H1 (cell line): ENCODE measurements at regions not wholly inside any gene's neighbourhood (a gene's known extent, or its start where the extent isn't known, plus 50 kb on each side); places are given as distances from the start of the nearest gene placed in this dataset.

ENCODE experiments used
- CTCF ChIA-PET: fragments of 300-600 bp; sonication (Branson Sonifier 250); formaldehyde crosslinking; loops from one replicate; lab custom pipeline; 2021; ENCODE audit not compliant: partially characterized antibody; lab: Charles Lee
- POLR2A ChIA-PET: fragments of 300-600 bp; sonication (Branson Sonifier 250); formaldehyde crosslinking; loops from one replicate; lab custom pipeline; 2021; ENCODE audit warnings: inconsistent platforms; ENCODE audit not compliant: partially characterized antibody; lab: Charles Lee
- DNase-seq, 2 experiments: peaks; one replicate each; pipeline versions ENCODE4 v3.0.0 to v3.0.0-alpha.2; 2010 to 2022; ENCODE audit warnings: low spot score in 2 of 2, low read depth in 1 of 2, mixed read lengths in 1 of 2
- FAIRE-seq: peaks from 2 replicates; lab custom pipeline; 2011; peaks lifted over from hg19 to GRCh38; lab: Jason Lieb, UNC
- H2AFZ ChIP-seq: 2 replicates; pipeline ENCODE4 v1.8.1; 2012; ENCODE audit warnings: low read length, inconsistent platforms
- H2AK5ac ChIP-seq: 2 replicates; pipeline ENCODE4 v1.6.1; 2013; ENCODE audit warnings: low read depth, low read length
- H2BK120ac ChIP-seq: replicated peaks from 2 replicates; pipeline ENCODE3; 2013; ENCODE audit warnings: low read depth, low read length, inconsistent platforms
- H2BK12ac ChIP-seq: 2 replicates; pipeline ENCODE4 v1.6.1; 2013; ENCODE audit warnings: low read depth, low read length
- H2BK15ac ChIP-seq: 2 replicates; pipeline ENCODE4 v1.6.1; 2013; ENCODE audit warnings: low read length
- H2BK20ac ChIP-seq: 2 replicates; pipeline ENCODE4 v1.6.1; 2013; ENCODE audit warnings: low read length
- H2BK5ac ChIP-seq: 2 replicates; pipeline ENCODE4 v1.6.1; 2013; ENCODE audit warnings: low read depth, low read length
- H3K14ac ChIP-seq: 2 replicates; pipeline ENCODE4 v1.6.1; 2013; ENCODE audit warnings: inconsistent platforms; ENCODE audit not compliant: insufficient read length
- H3K18ac ChIP-seq: 2 replicates; pipeline ENCODE4 v1.6.1; 2013; ENCODE audit warnings: low read length; ENCODE audit errors: extremely low read depth
- H3K23ac ChIP-seq: 2 replicates; pipeline ENCODE4 v1.6.1; 2013; ENCODE audit warnings: inconsistent platforms; ENCODE audit not compliant: insufficient read length
- H3K23me2 ChIP-seq: 2 replicates; pipeline ENCODE4 v1.6.1; 2013; ENCODE audit warnings: low read depth, low read length
- H3K27ac ChIP-seq: 2 replicates; pipeline ENCODE4 v1.6.1; 2011; ENCODE audit warnings: low read depth, low read length, inconsistent platforms
- H3K27me3 ChIP-seq, 4 experiments: replicated peaks in 1 of 4; 1 replicate in 1 of 4; 2 replicates in 3 of 4; pipeline versions ENCODE4 v1.6.1 to v1.8.1; 2011 to 2013; ENCODE audit warnings: low read length in 3 of 4, mild to moderate bottlenecking in 3 of 4, inconsistent platforms in 2 of 4, mixed read lengths in 2 of 4, moderate library complexity in 1 of 4; ENCODE audit not compliant: control insufficient read depth in 3 of 4, insufficient read depth in 3 of 4; ENCODE audit errors: extremely low read depth in 1 of 4
- H3K36me3 ChIP-seq, 4 experiments: 2 replicates each; pipeline versions ENCODE4 v1.6.1 to v1.8.1; 2011 to 2013; ENCODE audit warnings: mild to moderate bottlenecking in 4 of 4, low read length in 3 of 4, moderate library complexity in 2 of 4, control low read depth in 1 of 4, inconsistent platforms in 1 of 4; ENCODE audit not compliant: insufficient read depth in 4 of 4, control insufficient read depth in 2 of 4
- H3K4ac ChIP-seq: replicated peaks from 2 replicates; pipeline ENCODE3; 2013; ENCODE audit warnings: low read length, low read depth, mixed read lengths, inconsistent platforms; ENCODE audit not compliant: insufficient read length
- H3K4me1 ChIP-seq, 4 experiments: replicated peaks in 1 of 4; 1 replicate in 1 of 4; 2 replicates in 3 of 4; pipeline versions ENCODE4 v1.6.1 to v1.8.1; 2011 to 2013; ENCODE audit warnings: low read length in 3 of 4, inconsistent platforms in 2 of 4, mixed read lengths in 1 of 4; ENCODE audit not compliant: insufficient read depth in 4 of 4, control insufficient read depth in 3 of 4
- H3K4me2 ChIP-seq, 2 experiments: 2 replicates each; pipeline versions ENCODE4 v1.6.1 to v1.8.1; 2011 to 2013; ENCODE audit warnings: low read depth in 2 of 2, low read length in 2 of 2, control low read depth in 1 of 2, inconsistent platforms in 1 of 2, mild to moderate bottlenecking in 1 of 2; ENCODE audit not compliant: insufficient read depth in 1 of 2
- H3K4me3 ChIP-seq, 4 experiments: fragments of 200-600, 300-600 bp in 1 of 4; sonication (generic), shearing (Covaris generic), sonication (Bioruptor Twin) in 1 of 4; 2 replicates each; pipeline versions ENCODE4 v1.5.1 to v1.8.1; 2011 to 2016; ENCODE audit warnings: low read length in 4 of 4, low read depth in 3 of 4, control low read depth in 2 of 4, inconsistent platforms in 2 of 4, mild to moderate bottlenecking in 2 of 4, mixed read lengths in 1 of 4, moderate library complexity in 1 of 4; ENCODE audit not compliant: insufficient read depth in 2 of 4; ENCODE audit errors: extremely low read depth in 1 of 4
- H3K56ac ChIP-seq: replicated peaks from 2 replicates; pipeline ENCODE3; 2013; ENCODE audit warnings: low read depth, mild to moderate bottlenecking, mixed read lengths, low read length, inconsistent platforms; ENCODE audit not compliant: insufficient read length
- H3K79me1 ChIP-seq: 2 replicates; pipeline ENCODE4 v1.6.1; 2013; ENCODE audit warnings: low read depth, low read length, control low read depth
- H3K79me2 ChIP-seq, 2 experiments: 2 replicates each; pipeline versions ENCODE4 v1.6.1 to v1.8.1; 2012 to 2013; ENCODE audit warnings: low read length in 2 of 2, mild to moderate bottlenecking in 2 of 2, inconsistent platforms in 1 of 2; ENCODE audit not compliant: insufficient read depth in 2 of 2, control insufficient read depth in 1 of 2
- H3K9ac ChIP-seq, 4 experiments: replicated peaks in 1 of 4; 1 replicate in 1 of 4; 2 replicates in 3 of 4; pipeline versions ENCODE4 v1.6.1 to v1.8.1; 2011 to 2013; ENCODE audit warnings: low read depth in 3 of 4, low read length in 3 of 4, control low read depth in 2 of 4, mild to moderate bottlenecking in 2 of 4, moderate library complexity in 2 of 4, inconsistent platforms in 1 of 4; ENCODE audit errors: extremely low read depth in 1 of 4
- H3K9me3 ChIP-seq, 2 experiments: 2 replicates each; pipeline versions ENCODE4 v1.6.1 to v1.8.1; 2012 to 2013; ENCODE audit warnings: mild to moderate bottlenecking in 2 of 2, moderate library complexity in 2 of 2, control low read depth in 1 of 2, inconsistent platforms in 1 of 2, low read depth in 1 of 2, low read length in 1 of 2, mixed read lengths in 1 of 2; ENCODE audit not compliant: insufficient read depth in 2 of 2
- H4K20me1 ChIP-seq, 2 experiments: replicated peaks in 1 of 2; 2 replicates each; pipeline versions ENCODE3 to v1.8.1; 2011 to 2013; ENCODE audit warnings: inconsistent platforms in 2 of 2, low read length in 2 of 2, mild to moderate bottlenecking in 1 of 2; ENCODE audit not compliant: insufficient read depth in 2 of 2, control insufficient read depth in 1 of 2
- H4K5ac ChIP-seq: 2 replicates; pipeline ENCODE4 v1.6.1; 2013; ENCODE audit warnings: low read length, low read depth, mixed read lengths, inconsistent platforms; ENCODE audit not compliant: insufficient read length
- H4K8ac ChIP-seq: 2 replicates; pipeline ENCODE4 v1.8.0; 2013; ENCODE audit warnings: mild to moderate bottlenecking, moderate library complexity, low read length, inconsistent platforms; ENCODE audit not compliant: insufficient read depth; ENCODE audit errors: extremely low read depth
- H4K91ac ChIP-seq: replicated peaks from 2 replicates; pipeline ENCODE3; 2013; ENCODE audit warnings: low read length, mixed read lengths, inconsistent platforms; ENCODE audit not compliant: insufficient read length
- ATF3 ChIP-seq: IDR thresholded peaks from 2 replicates; pipeline ENCODE4 v1.6.1; 2011; ENCODE audit warnings: low read depth, mild to moderate bottlenecking, low read length; ENCODE audit not compliant: insufficient read depth
- CBX8 ChIP-seq: fragments of 300-800, 300-1000 bp; sonication (generic); IDR thresholded peaks from 2 replicates; pipeline ENCODE4 v1.7.1; 2016; ENCODE audit warnings: low read depth, low read length, borderline replicate concordance
- E2F6 ChIP-seq: IDR thresholded peaks from 2 replicates; pipeline ENCODE4 v1.6.1; 2012; ENCODE audit warnings: inconsistent platforms
- FOSL1 ChIP-seq: IDR thresholded peaks from 2 replicates; pipeline ENCODE4 v1.6.1; 2011; ENCODE audit warnings: mild to moderate bottlenecking, low read depth, low read length, moderate library complexity; ENCODE audit not compliant: insufficient read depth
- KDM1A ChIP-seq: fragments of 200-600, 300-600 bp; sonication (generic); IDR thresholded peaks from 2 replicates; pipeline ENCODE4 v1.7.1; 2016; ENCODE audit warnings: mild to moderate bottlenecking, low read length, borderline replicate concordance
- KDM4A ChIP-seq: IDR thresholded peaks from one replicate; pipeline ENCODE4 v1.7.1; 2012; ENCODE audit warnings: low read depth, mild to moderate bottlenecking, moderate library complexity, low read length, inconsistent platforms; ENCODE audit not compliant: severe bottlenecking
- KDM5A ChIP-seq: fragments of 200-600 bp; IDR thresholded peaks from 2 replicates; pipeline ENCODE4 v1.7.1; 2012; ENCODE audit warnings: mild to moderate bottlenecking, low read length, inconsistent platforms, mixed read lengths
- POU5F1 ChIP-seq: IDR thresholded peaks from 2 replicates; pipeline ENCODE4 v1.6.1; 2011; ENCODE audit warnings: low read depth, mild to moderate bottlenecking, low read length, moderate library complexity
- RBBP5 ChIP-seq: IDR thresholded peaks from 2 replicates; pipeline ENCODE4 v1.7.1; 2012; ENCODE audit warnings: low read depth, mild to moderate bottlenecking, inconsistent platforms, low read length, moderate library complexity, borderline replicate concordance
- RNF2 ChIP-seq: fragments of 200-900, 300-1000 bp; sonication (generic); IDR thresholded peaks from 2 replicates; pipeline ENCODE4 v1.7.1; 2016; ENCODE audit warnings: borderline replicate concordance, low read depth, mild to moderate bottlenecking, antibody characterized with exemption, low read length; ENCODE audit not compliant: poor library complexity, severe bottlenecking; ENCODE audit errors: missing control alignments
- SIN3A ChIP-seq, 2 experiments: IDR thresholded peaks in 1 of 2; conservative IDR thresholded peaks in 1 of 2; 2 replicates each; pipeline ENCODE4 v1.6.1; 2011 to 2012; ENCODE audit warnings: low read length in 2 of 2, improper control_type of control experiment in 1 of 2, low read depth in 1 of 2, mild to moderate bottlenecking in 1 of 2
- YY1 ChIP-seq: IDR thresholded peaks from 2 replicates; pipeline ENCODE4 v1.6.1; 2011; ENCODE audit warnings: low read depth, mild to moderate bottlenecking, low read length

GRCh38 chr21:27062443-27062842 lies 95.6 kb upstream of the ADAMTS5 start (continued):
- TF ChIP-seq ATF3, result no peak

- H3K4ac ChIP-seq, result no peak overlapping the region
- no peak overlapping the region for H4K5ac ChIP-seq
- H3K27me3 ChIP-seq, result no peaks in the 10 kb centered on the region
- H3K79me1 ChIP-seq, result no peaks in the 10 kb centered on the region
- H3K79me2 ChIP-seq, result no peaks in the 10 kb centered on the region
- no peaks in the 10 kb centered on the region for H3K9me3 ChIP-seq
- H3K18ac ChIP-seq, result no peak overlapping the region
- CTCF ChIA-PET, result no interaction called here
- no peaks in the 10 kb centered on the region for H3K4me1 ChIP-seq
- no peaks in the 10 kb centered on the region for H3K36me3 ChIP-seq
- no peak overlapping the region for H3K4me2 ChIP-seq
- H2BK15ac ChIP-seq, result no peak overlapping the region
- no peak overlapping the region for H3K4me3 ChIP-seq
- no peak overlapping the region for H3K14ac ChIP-seq
- H2AFZ ChIP-seq, result no peak overlapping the region
- no peak for FAIRE-seq
- H2BK5ac ChIP-seq, result no peak overlapping the region
- no peak overlapping the region for H3K56ac ChIP-seq
- H4K20me1 ChIP-seq, result no peaks in the 10 kb centered on the region
- H3K9ac ChIP-seq, result no peak overlapping the region
- H2BK120ac ChIP-seq, result no peak overlapping the region
- no peak overlapping the region for H2BK20ac ChIP-seq
- H3K23ac ChIP-seq, result no peak overlapping the region
- no peak overlapping the region for H4K8ac ChIP-seq
- H3K27ac ChIP-seq, result no peak overlapping the region
- POLR2A ChIA-PET, result no interaction called here
- H2BK12ac ChIP-seq, result no peak overlapping the region
- DNase-seq, result no peak
- no peaks in the 10 kb centered on the region for H3K23me2 ChIP-seq
- no peak overlapping the region for H4K91ac ChIP-seq
- H2AK5ac ChIP-seq, result no peak overlapping the region
- no peak for TF ChIP-seq POU5F1
- TF ChIP-seq KDM5A, result no peak
- no peak for TF ChIP-seq CBX8
- TF ChIP-seq RNF2, result no peak
- TF ChIP-seq KDM4A, result no peak
- TF ChIP-seq RBBP5, result no peak
- no peak for TF ChIP-seq KDM1A
- TF ChIP-seq E2F6, result no peak
- TF ChIP-seq FOSL1, result no peak
- TF ChIP-seq SIN3A (conservative IDR thresholded peaks at IDR 0.05 in 1 of 2, IDR thresholded peaks at IDR 0.05 in 1 of 2; ENCODE audit: low read depth in 1 of 2, low read length in 2 of 2), result no peak
- no peak for TF ChIP-seq YY1
Observed at GRCh38 chr21:27061770-27062169, 94.9 kb upstream of the ADAMTS5 start.
